ENCODE measurements at regions not wholly inside any gene's neighbourhood (a gene's known extent, or its start where the extent isn't known, plus 50 kb on each side); places are given as distances from the start of the nearest gene placed in this dataset.

DNA sequence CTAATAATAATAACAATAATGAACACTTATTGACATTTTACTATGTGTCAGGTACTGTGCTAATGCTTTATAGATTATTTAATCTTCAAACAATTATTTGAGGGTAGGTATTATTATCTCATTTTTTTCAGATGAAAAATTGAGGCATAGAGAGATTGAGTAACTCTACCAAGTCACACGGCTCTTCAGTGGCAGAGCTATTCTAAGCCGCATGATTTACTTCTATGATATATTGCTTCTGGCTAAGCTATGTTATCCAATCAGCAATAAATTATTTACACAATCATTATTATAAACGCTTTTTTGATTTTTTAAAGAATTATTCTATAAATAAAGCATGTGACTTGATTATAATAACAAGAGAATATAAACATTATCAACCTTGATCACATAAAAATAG, 80.0 kb downstream of the TMEM30B start:
- Histone ChIP-seq H3K27me3 (ENCODE audit: control insufficient read depth in 4 of 4, insufficient read depth in 4 of 4, low read length in 3 of 4) (no peaks in the 10 kb centered on the region), H3K36me3 (ENCODE audit: control insufficient read depth in 4 of 4, insufficient read depth in 3 of 4, low read depth in 1 of 4, low read length in 3 of 4) (no peaks in the 10 kb centered on the region), H3K9me3 (ENCODE audit: control insufficient read depth in 4 of 4, low read length in 3 of 4) (no peaks in the 10 kb centered on the region), H3K4me3 (ENCODE audit: low read depth in 1 of 3, low read length in 3 of 3) (no peak overlapping the region), H3K9ac (ENCODE audit: low read depth in 1 of 2, low read length in 2 of 2) (no peak overlapping the region), H3K4me1 (ENCODE audit: control insufficient read depth in 4 of 4, insufficient read depth in 4 of 4, low read length in 3 of 4) (no peaks in the 10 kb centered on the region), H3K27ac (ENCODE audit: low read depth in 1 of 2, low read length in 2 of 2) (no peak overlapping the region)
- TF ChIP-seq FOXA1 (IDR thresholded peaks at IDR 0.05) (no peak), YY1 (IDR thresholded peaks at IDR 0.05) (no peak), RAD21 (IDR thresholded peaks at IDR 0.05) (no peak)
- TF ChIP-seq, protein P1, sequence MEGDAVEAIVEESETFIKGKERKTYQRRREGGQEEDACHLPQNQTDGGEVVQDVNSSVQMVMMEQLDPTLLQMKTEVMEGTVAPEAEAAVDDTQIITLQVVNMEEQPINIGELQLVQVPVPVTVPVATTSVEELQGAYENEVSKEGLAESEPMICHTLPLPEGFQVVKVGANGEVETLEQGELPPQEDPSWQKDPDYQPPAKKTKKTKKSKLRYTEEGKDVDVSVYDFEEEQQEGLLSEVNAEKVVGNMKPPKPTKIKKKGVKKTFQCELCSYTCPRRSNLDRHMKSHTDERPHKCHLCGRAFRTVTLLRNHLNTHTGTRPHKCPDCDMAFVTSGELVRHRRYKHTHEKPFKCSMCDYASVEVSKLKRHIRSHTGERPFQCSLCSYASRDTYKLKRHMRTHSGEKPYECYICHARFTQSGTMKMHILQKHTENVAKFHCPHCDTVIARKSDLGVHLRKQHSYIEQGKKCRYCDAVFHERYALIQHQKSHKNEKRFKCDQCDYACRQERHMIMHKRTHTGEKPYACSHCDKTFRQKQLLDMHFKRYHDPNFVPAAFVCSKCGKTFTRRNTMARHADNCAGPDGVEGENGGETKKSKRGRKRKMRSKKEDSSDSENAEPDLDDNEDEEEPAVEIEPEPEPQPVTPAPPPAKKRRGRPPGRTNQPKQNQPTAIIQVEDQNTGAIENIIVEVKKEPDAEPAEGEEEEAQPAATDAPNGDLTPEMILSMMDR (IDR thresholded peaks at IDR 0.05; ENCODE audit: low read depth, low read length, missing input control): no peak
- TF ChIP-seq, protein P2, sequence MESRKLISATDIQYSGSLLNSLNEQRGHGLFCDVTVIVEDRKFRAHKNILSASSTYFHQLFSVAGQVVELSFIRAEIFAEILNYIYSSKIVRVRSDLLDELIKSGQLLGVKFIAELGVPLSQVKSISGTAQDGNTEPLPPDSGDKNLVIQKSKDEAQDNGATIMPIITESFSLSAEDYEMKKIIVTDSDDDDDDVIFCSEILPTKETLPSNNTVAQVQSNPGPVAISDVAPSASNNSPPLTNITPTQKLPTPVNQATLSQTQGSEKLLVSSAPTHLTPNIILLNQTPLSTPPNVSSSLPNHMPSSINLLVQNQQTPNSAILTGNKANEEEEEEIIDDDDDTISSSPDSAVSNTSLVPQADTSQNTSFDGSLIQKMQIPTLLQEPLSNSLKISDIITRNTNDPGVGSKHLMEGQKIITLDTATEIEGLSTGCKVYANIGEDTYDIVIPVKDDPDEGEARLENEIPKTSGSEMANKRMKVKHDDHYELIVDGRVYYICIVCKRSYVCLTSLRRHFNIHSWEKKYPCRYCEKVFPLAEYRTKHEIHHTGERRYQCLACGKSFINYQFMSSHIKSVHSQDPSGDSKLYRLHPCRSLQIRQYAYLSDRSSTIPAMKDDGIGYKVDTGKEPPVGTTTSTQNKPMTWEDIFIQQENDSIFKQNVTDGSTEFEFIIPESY (IDR thresholded peaks at IDR 0.05): no peak
- no peak for DNase-seq (ENCODE audit: low spot score)
- WGBS: 69% methylated on average over 3 of the region's 3 CpGs

DNA sequence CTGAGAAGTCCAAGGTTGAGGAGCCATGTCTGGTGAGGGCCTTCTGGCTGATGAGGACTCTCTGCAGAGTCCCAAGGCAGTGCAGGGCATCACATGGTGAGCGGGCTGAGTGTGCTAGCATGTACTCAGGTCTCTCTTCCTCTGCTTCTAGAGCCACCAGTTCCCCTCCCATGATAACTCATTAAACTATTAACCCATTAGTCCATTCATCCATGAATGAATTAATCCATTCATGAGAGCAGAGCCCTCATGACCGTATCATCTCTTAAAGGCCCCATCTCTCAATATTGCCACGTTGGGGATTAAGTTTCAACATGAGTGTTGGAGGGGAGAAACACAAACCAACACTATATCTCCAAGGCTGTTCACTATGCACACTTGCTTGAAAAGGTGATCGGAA, 83.7 kb downstream of the TMEM30B start:
- no peak overlapping the region for H3K27ac ChIP-seq (ENCODE audit: low read depth in 1 of 2, low read length in 2 of 2)
- no peak for DNase-seq (ENCODE audit: low spot score)
- 71% methylated on average over 4 of the region's 4 CpGs for WGBS
- no peak overlapping the region for H3K9ac ChIP-seq (ENCODE audit: low read depth in 1 of 2, low read length in 2 of 2)
- TF ChIP-seq, protein P2 (IDR thresholded peaks at IDR 0.05): no peak
- TF ChIP-seq, protein P3, sequence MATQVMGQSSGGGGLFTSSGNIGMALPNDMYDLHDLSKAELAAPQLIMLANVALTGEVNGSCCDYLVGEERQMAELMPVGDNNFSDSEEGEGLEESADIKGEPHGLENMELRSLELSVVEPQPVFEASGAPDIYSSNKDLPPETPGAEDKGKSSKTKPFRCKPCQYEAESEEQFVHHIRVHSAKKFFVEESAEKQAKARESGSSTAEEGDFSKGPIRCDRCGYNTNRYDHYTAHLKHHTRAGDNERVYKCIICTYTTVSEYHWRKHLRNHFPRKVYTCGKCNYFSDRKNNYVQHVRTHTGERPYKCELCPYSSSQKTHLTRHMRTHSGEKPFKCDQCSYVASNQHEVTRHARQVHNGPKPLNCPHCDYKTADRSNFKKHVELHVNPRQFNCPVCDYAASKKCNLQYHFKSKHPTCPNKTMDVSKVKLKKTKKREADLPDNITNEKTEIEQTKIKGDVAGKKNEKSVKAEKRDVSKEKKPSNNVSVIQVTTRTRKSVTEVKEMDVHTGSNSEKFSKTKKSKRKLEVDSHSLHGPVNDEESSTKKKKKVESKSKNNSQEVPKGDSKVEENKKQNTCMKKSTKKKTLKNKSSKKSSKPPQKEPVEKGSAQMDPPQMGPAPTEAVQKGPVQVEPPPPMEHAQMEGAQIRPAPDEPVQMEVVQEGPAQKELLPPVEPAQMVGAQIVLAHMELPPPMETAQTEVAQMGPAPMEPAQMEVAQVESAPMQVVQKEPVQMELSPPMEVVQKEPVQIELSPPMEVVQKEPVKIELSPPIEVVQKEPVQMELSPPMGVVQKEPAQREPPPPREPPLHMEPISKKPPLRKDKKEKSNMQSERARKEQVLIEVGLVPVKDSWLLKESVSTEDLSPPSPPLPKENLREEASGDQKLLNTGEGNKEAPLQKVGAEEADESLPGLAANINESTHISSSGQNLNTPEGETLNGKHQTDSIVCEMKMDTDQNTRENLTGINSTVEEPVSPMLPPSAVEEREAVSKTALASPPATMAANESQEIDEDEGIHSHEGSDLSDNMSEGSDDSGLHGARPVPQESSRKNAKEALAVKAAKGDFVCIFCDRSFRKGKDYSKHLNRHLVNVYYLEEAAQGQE (IDR thresholded peaks at IDR 0.05): no peak
- TF ChIP-seq RXRA (IDR thresholded peaks at IDR 0.05) (no peak), GABPA (IDR thresholded peaks at IDR 0.05 in 1 of 2, conservative IDR thresholded peaks at IDR 0.05 in 1 of 2) (no peak), FOXA2 (IDR thresholded peaks at IDR 0.05) (no peak), SP1 (IDR thresholded peaks at IDR 0.05) (no peak), EGR1 (IDR thresholded peaks at IDR 0.05; ENCODE audit: low read depth in 2 of 2) (no peak), YY1 (IDR thresholded peaks at IDR 0.05) (no peak), FOXA1 (IDR thresholded peaks at IDR 0.05) (no peak), JUND (IDR thresholded peaks at IDR 0.05) (no peak), RAD21 (IDR thresholded peaks at IDR 0.05) (no peak), HNF4G (IDR thresholded peaks at IDR 0.05) (no peak), TAF1 (conservative IDR thresholded peaks at IDR 0.05) (no peak)
- TF ChIP-seq, protein P1 (IDR thresholded peaks at IDR 0.05; ENCODE audit: low read depth, low read length, missing input control): no peak
- TF ChIP-seq, protein P4, sequence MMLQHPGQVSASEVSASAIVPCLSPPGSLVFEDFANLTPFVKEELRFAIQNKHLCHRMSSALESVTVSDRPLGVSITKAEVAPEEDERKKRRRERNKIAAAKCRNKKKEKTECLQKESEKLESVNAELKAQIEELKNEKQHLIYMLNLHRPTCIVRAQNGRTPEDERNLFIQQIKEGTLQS (IDR thresholded peaks at IDR 0.05): no peak
- TF ChIP-seq, protein P5, sequence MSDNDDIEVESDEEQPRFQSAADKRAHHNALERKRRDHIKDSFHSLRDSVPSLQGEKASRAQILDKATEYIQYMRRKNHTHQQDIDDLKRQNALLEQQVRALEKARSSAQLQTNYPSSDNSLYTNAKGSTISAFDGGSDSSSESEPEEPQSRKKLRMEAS (IDR thresholded peaks at IDR 0.05): no peak
- no peak overlapping the region for H3K4me3 ChIP-seq (ENCODE audit: low read depth in 1 of 3, low read length in 3 of 3)
- no peaks in the 10 kb centered on the region for H3K36me3 ChIP-seq (ENCODE audit: control insufficient read depth in 4 of 4, insufficient read depth in 3 of 4, low read depth in 1 of 4, low read length in 3 of 4)
- H3K4me1 ChIP-seq (ENCODE audit: control insufficient read depth in 4 of 4, insufficient read depth in 4 of 4, low read length in 3 of 4): no peaks in the 10 kb centered on the region
- H3K27me3 ChIP-seq (ENCODE audit: control insufficient read depth in 4 of 4, insufficient read depth in 4 of 4, low read length in 3 of 4): no peaks in the 10 kb centered on the region
- no peaks in the 10 kb centered on the region for H3K9me3 ChIP-seq (ENCODE audit: control insufficient read depth in 4 of 4, low read length in 3 of 4)

All from liver (tissue), 8 donors.